HFFc6 (cell line): ENCODE measurements at regions not wholly inside any gene's neighbourhood (a gene's known extent, or its start where the extent isn't known, plus 50 kb on each side); places are given as distances from the start of the nearest gene placed in this dataset.

Experiments used
- DNase-seq: peaks from one replicate; pipeline ENCODE4 v3.0.0-alpha.2; 2018
- H3K27ac Mint-ChIP-seq: 2 replicates; pipeline ENCODE4 v1.8.0; 2020; ENCODE audit warnings: mild to moderate bottlenecking, mixed read lengths
- H3K27me3 Mint-ChIP-seq: 2 replicates; pipeline ENCODE4 v1.8.0; 2021; ENCODE audit warnings: mild to moderate bottlenecking, moderate library complexity, mixed read lengths; ENCODE audit not compliant: insufficient read depth
- H3K36me3 Mint-ChIP-seq: 2 replicates; pipeline ENCODE4 v1.8.0; 2021; ENCODE audit warnings: low read depth, mixed read lengths
- H3K4me1 Mint-ChIP-seq: 2 replicates; pipeline ENCODE4 v1.8.0; 2020; ENCODE audit warnings: low read depth, mixed read lengths
- H3K4me3 Mint-ChIP-seq: 2 replicates; pipeline ENCODE4 v1.8.0; 2020; ENCODE audit warnings: mild to moderate bottlenecking, moderate library complexity, mixed read lengths
- H3K9me3 Mint-ChIP-seq: 2 replicates; pipeline ENCODE4 v1.8.0; 2020; ENCODE audit warnings: mild to moderate bottlenecking, mixed read lengths
- TF ChIP-seq, protein P1 (sequence below): fragments of 200-600 bp; sonication (generic); IDR thresholded peaks from 2 replicates; pipeline ENCODE4 v1.5.0; 2021; ENCODE audit warnings: antibody characterized with exemption, mild to moderate bottlenecking

DNA sequence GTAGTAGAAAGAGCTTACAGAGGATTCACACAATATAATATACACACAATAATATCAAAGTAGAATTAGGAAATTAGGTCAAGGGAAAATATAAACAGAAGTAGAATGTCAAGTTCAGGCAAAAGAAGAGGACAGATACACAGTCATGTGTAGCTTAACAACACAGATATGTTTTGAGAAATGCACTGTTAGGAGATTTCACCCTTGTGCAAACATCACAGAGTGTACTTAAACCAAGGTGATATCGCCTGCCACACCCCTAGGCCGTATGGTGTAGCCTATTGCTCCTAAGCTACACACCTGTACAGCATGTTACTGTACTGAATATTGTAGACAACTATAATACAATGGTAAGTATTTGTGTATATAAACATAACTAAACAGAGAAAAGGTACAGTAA, 110.0 kb upstream of the EDNRA start:
- peaks cover 4% of the 10 kb centered on the region; the same call in 1 of the 2 replicates for H3K27me3 Mint-ChIP-seq
- no peak for DNase-seq
- H3K4me3 Mint-ChIP-seq: no peak overlapping the region
- TF ChIP-seq, protein P1, sequence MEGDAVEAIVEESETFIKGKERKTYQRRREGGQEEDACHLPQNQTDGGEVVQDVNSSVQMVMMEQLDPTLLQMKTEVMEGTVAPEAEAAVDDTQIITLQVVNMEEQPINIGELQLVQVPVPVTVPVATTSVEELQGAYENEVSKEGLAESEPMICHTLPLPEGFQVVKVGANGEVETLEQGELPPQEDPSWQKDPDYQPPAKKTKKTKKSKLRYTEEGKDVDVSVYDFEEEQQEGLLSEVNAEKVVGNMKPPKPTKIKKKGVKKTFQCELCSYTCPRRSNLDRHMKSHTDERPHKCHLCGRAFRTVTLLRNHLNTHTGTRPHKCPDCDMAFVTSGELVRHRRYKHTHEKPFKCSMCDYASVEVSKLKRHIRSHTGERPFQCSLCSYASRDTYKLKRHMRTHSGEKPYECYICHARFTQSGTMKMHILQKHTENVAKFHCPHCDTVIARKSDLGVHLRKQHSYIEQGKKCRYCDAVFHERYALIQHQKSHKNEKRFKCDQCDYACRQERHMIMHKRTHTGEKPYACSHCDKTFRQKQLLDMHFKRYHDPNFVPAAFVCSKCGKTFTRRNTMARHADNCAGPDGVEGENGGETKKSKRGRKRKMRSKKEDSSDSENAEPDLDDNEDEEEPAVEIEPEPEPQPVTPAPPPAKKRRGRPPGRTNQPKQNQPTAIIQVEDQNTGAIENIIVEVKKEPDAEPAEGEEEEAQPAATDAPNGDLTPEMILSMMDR: no peak
- H3K9me3 Mint-ChIP-seq: no peaks in the 10 kb centered on the region
- H3K4me1 Mint-ChIP-seq: peaks cover 46% of the 10 kb centered on the region
- no peaks in the 10 kb centered on the region for H3K36me3 Mint-ChIP-seq
- peak overlapping the region; percentile 75; the same call in 1 of the 2 replicates for H3K27ac Mint-ChIP-seq

DNA sequence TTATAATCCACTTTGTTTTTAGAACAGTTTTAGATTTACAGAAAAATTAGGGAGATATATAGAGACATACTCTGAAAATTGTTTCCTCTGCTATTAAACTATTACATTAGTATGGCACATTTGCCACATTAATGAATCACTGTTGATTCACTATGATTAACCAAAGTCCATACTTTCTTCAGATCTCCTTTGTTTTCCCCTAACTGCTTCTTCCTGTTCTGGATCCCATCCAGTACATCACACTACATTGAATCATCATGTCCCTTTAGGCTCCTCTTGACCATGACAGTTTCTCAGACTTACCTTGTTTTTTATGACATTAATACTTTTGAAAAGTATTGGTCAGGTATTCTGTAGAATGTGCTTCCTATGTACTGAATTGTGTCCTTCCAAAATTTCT, 109.2 kb upstream of the EDNRA start:
- Mint-ChIP-seq H3K27ac (peak overlapping the region; percentile 19; the same call in 1 of the 2 replicates), H3K36me3 (no peaks in the 10 kb centered on the region), H3K9me3 (no peaks in the 10 kb centered on the region), H3K4me3 (no peak overlapping the region), H3K27me3 (peaks cover 2% of the 10 kb centered on the region; the same call in 1 of the 2 replicates), H3K4me1 (peaks cover 46% of the 10 kb centered on the region)
- TF ChIP-seq, protein P1: no peak
- peak; percentile 52 for DNase-seq

DNA sequence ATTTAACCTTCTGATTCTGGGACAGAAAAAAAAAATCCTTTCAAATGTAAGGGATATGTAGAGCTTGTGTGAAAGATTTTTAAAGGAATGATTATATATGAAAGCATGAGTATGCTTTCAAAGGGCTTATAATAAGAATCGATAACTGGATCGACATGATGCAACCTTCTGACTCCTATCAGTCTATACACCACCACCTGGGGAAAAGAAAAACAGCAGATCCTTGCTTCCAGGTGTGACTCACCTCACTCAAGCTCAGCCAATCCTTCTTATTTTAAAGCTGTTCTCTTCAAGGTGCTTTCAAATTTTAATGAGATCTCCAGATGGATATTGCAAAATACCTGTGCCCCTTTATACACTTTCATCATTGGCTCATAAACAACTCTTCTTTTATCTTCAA, 102.1 kb upstream of the EDNRA start:
- no peak overlapping the region for H3K27ac Mint-ChIP-seq
- H3K4me3 Mint-ChIP-seq: no peak overlapping the region

DNA sequence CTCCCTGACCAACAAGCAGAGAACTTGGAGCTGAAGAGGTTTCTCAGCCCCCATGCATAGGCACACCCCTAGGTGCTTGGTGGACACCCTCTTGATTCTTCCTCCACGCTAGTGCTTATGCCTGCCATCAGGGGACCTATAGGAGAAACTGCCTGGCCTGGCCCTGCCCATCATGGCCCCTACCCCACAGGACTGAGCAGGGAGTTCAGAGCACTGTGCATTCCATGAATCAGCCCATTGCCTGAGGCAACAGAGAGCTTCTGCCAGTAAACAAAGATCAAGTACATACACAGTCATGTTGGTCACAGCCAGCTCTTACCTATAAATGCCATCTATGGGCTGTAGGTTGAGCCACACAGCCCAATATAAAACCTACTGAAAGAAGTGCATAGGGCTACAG, 99.1 kb upstream of the EDNRA start:
- Mint-ChIP-seq H3K36me3 (no peaks in the 10 kb centered on the region), H3K27ac (no peak overlapping the region), H3K9me3 (no peaks in the 10 kb centered on the region), H3K27me3 (no peaks in the 10 kb centered on the region), H3K4me3 (no peak overlapping the region), H3K4me1 (no peaks in the 10 kb centered on the region)
- TF ChIP-seq, protein P1: no peak
- no peak for DNase-seq

More for the DNA sequence above, 102.1 kb upstream of the EDNRA start:
- Mint-ChIP-seq H3K4me1 (no peaks in the 10 kb centered on the region), H3K27me3 (peaks cover 2% of the 10 kb centered on the region; the same call in 1 of the 2 replicates), H3K9me3 (no peaks in the 10 kb centered on the region), H3K36me3 (no peaks in the 10 kb centered on the region)
- no peak for DNase-seq
- TF ChIP-seq, protein P1: no peak

DNA sequence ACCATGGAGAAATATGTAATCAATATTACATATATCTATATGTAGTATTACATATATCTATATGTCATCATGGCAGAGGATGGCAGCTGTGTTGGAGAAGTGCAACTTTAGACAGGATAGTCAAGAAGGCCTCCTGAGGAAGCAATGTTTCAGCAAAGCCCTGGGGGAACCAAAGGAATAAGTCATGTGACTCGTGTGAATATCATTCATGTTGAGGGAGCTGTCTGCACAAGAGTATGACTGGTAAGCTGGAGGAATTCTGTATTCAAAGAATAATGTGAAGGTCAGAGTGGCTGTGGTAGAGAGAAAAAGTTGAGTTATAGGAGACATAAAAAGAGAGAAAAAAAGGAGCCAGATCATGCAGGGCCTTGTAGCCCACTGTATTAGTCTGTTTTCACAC, 92.9 kb upstream of the EDNRA start:
- H3K4me3 Mint-ChIP-seq: no peak overlapping the region
- H3K9me3 Mint-ChIP-seq: no peaks in the 10 kb centered on the region
- no peaks in the 10 kb centered on the region for H3K4me1 Mint-ChIP-seq
- H3K27ac Mint-ChIP-seq: no peak overlapping the region
- TF ChIP-seq, protein P1: no peak
- no peak for DNase-seq
- H3K36me3 Mint-ChIP-seq: no peaks in the 10 kb centered on the region
- H3K27me3 Mint-ChIP-seq: peaks cover 4% of the 10 kb centered on the region

DNA sequence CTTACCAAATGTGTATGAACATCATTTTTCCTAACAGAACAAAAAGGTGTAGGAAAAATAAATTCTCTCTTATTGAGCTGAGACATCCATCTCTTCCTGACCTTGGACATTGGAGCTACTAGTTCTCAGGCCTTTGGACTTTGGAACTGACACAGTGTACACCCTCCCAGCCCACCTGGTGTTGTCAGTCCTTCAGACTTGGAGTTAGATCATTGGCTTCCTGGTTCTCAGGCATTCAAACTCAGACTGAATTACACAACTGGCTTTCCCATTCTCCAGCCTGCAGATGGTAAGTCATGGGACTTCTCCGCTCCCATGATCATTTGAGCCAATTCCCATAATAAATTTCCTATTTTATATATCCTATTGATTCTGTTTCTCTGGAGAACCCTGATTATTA, 84.8 kb upstream of the EDNRA start:
- Mint-ChIP-seq H3K27ac (no peak overlapping the region), H3K9me3 (no peaks in the 10 kb centered on the region), H3K27me3 (peaks cover 4% of the 10 kb centered on the region), H3K4me1 (no peaks in the 10 kb centered on the region), H3K4me3 (no peak overlapping the region), H3K36me3 (no peaks in the 10 kb centered on the region)
- DNase-seq: no peak
- TF ChIP-seq, protein P1: no peak
